ENCODE measurements at regions not wholly inside any gene's neighbourhood (a gene's known extent, or its start where the extent isn't known, plus 50 kb on each side); places are given as distances from the start of the nearest gene placed in this dataset.
"Not testable (repeated sequence)": the region's sequence is repeated elsewhere in the genome, so short reads cannot be mapped to it uniquely, and the experiment has no call there.

- Histone ChIP-seq H3K27me3 (no peaks in the 10 kb centered on the region), H3K4me3 (no peak overlapping the region), H3K27ac (no peak overlapping the region), H3K4me1 (no peaks in the 10 kb centered on the region), H3K36me3 (no peaks in the 10 kb centered on the region), H3K9me3 (peaks cover 0 to 5% (median 0%) of the 10 kb centered on the region in 4 donors)
- no peak for DNase-seq (ENCODE audit: low spot score in 2 of 2)
- WGBS, 2 donors: 77 to 83% methylated on average over 2 of the region's 2 CpGs
- TF ChIP-seq POLR2A (IDR thresholded peaks at IDR 0.05): no peak
- TF ChIP-seq EP300 (IDR thresholded peaks at IDR 0.05): no peak
- TF ChIP-seq, protein P1, sequence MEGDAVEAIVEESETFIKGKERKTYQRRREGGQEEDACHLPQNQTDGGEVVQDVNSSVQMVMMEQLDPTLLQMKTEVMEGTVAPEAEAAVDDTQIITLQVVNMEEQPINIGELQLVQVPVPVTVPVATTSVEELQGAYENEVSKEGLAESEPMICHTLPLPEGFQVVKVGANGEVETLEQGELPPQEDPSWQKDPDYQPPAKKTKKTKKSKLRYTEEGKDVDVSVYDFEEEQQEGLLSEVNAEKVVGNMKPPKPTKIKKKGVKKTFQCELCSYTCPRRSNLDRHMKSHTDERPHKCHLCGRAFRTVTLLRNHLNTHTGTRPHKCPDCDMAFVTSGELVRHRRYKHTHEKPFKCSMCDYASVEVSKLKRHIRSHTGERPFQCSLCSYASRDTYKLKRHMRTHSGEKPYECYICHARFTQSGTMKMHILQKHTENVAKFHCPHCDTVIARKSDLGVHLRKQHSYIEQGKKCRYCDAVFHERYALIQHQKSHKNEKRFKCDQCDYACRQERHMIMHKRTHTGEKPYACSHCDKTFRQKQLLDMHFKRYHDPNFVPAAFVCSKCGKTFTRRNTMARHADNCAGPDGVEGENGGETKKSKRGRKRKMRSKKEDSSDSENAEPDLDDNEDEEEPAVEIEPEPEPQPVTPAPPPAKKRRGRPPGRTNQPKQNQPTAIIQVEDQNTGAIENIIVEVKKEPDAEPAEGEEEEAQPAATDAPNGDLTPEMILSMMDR (IDR thresholded peaks at IDR 0.05): no peak
These were observed 413.5 kb downstream of the CNTN3 start for GRCh38 chr3:74200952-74201351.

GRCh38 chr3:74178664-74179063 lies 435.8 kb downstream of the CNTN3 start:
- H3K4me3 ChIP-seq; H3K27me3 ChIP-seq; H3K36me3 ChIP-seq; H3K27ac ChIP-seq; H3K9me3 ChIP-seq; DNase-seq (ENCODE audit: low spot score in 2 of 2); H3K4me1 ChIP-seq: not testable (repeated sequence)
- 85 to 91% methylated on average over 5 of the region's 5 CpGs for WGBS, 2 donors

DNA sequence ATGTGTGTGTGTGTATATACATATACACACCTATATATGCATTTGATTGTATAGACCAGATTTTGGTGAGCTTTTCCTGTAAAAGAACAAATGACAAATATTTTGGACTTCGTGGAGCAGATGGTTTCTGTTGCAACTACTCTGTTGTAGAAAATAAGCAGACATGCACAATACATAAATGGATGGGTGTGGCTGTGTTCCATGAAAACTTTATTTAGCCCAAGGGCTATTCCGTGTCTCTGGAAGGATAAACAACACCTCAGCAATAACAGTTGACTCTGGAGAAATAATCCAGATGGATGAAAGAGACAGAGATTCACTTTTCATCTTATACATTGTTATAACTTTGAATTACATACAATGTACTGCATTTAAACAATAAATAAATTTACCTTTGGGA lies 441.4 kb downstream of the CNTN3 start:
- H3K36me3 ChIP-seq: no peaks in the 10 kb centered on the region
- no peaks in the 10 kb centered on the region for H3K4me1 ChIP-seq
- TF ChIP-seq, protein P1 (IDR thresholded peaks at IDR 0.05): no peak
- TF ChIP-seq POLR2A (IDR thresholded peaks at IDR 0.05) (no peak), EP300 (IDR thresholded peaks at IDR 0.05) (no peak)
- H3K4me3 ChIP-seq: no peak overlapping the region
- H3K9me3 ChIP-seq: no peaks in the 10 kb centered on the region
- H3K27me3 ChIP-seq: no peaks in the 10 kb centered on the region
- 39 to 42% methylated on average over 2 of the region's 2 CpGs for WGBS, 2 donors
- H3K27ac ChIP-seq: no peak overlapping the region
- DNase-seq (ENCODE audit: low spot score in 2 of 2): no peak

- peaks cover 0 to 3% (median 0%) of the 10 kb centered on the region in 4 donors for H3K9me3 ChIP-seq
- TF ChIP-seq EP300 (IDR thresholded peaks at IDR 0.05) (no peak), POLR2A (IDR thresholded peaks at IDR 0.05) (no peak)
- TF ChIP-seq, protein P1 (IDR thresholded peaks at IDR 0.05): no peak
- no peaks in the 10 kb centered on the region for H3K4me1 ChIP-seq
- no peak overlapping the region for H3K4me3 ChIP-seq
- no peak for DNase-seq (ENCODE audit: low spot score in 2 of 2)
- H3K27ac ChIP-seq: no peak overlapping the region
- no peaks in the 10 kb centered on the region for H3K27me3 ChIP-seq
- WGBS, 2 donors: 94% methylated on average over 1 of the region's 1 CpG
- no peaks in the 10 kb centered on the region for H3K36me3 ChIP-seq
These were observed 446.5 kb downstream of the CNTN3 start for GRCh38 chr3:74167926-74168325.

GRCh38 chr3:74165211-74165610 lies 449.2 kb downstream of the CNTN3 start:
- H3K4me3 ChIP-seq: no peak overlapping the region
- DNase-seq (ENCODE audit: low spot score in 2 of 2): no peak
- 85% methylated on average over 4 of the region's 4 CpGs for WGBS, 2 donors
- peaks cover 0 to 21% (median 0%) of the 10 kb centered on the region in 4 donors for H3K9me3 ChIP-seq
- H3K27ac ChIP-seq: no peak overlapping the region
- no peaks in the 10 kb centered on the region for H3K36me3 ChIP-seq
- TF ChIP-seq POLR2A (IDR thresholded peaks at IDR 0.05) (no peak), EP300 (IDR thresholded peaks at IDR 0.05) (no peak)
- TF ChIP-seq, protein P1 (IDR thresholded peaks at IDR 0.05): no peak
- no peaks in the 10 kb centered on the region for H3K4me1 ChIP-seq
- no peaks in the 10 kb centered on the region for H3K27me3 ChIP-seq

- Histone ChIP-seq H3K36me3 (no peaks in the 10 kb centered on the region), H3K9me3 (no peaks in the 10 kb centered on the region), H3K4me3 (no peak overlapping the region), H3K27ac (no peak overlapping the region), H3K4me1 (no peaks in the 10 kb centered on the region), H3K27me3 (no peaks in the 10 kb centered on the region)
- no peak for TF ChIP-seq POLR2A (IDR thresholded peaks at IDR 0.05)
- no peak for TF ChIP-seq EP300 (IDR thresholded peaks at IDR 0.05)
- TF ChIP-seq, protein P1 (IDR thresholded peaks at IDR 0.05): no peak
- DNase-seq (ENCODE audit: low spot score in 2 of 2): no peak
These were observed 465.0 kb downstream of the CNTN3 start for GRCh38 chr3:74149466-74149865.

Measured in tibial nerve (tissue), 4 donors.